Esophagus squamous epithelium (tissue), 5 donors: ENCODE measurements at regions not wholly inside any gene's neighbourhood (a gene's known extent, or its start where the extent isn't known, plus 50 kb on each side); places are given as distances from the start of the nearest gene placed in this dataset.

ENCODE experiments used
- DNase-seq: peaks from one replicate; lab custom pipeline; 2025; lab: John Stamatoyannopoulos, UW
- H3K27ac ChIP-seq, 4 donors: fragments of 200-600 bp; sonication (generic); one replicate each; pipeline ENCODE4 v1.5.1; 2016 to 2019; ENCODE audit warnings: mild to moderate bottlenecking in 1 of 4
- H3K27me3 ChIP-seq, 4 donors: fragments of 200-600 bp; sonication (generic); 1 replicate in 3 of 4; 2 replicates in 1 of 4; pipeline versions ENCODE4 v1.5.1 to v1.6.0; 2017 to 2021; ENCODE audit warnings: antibody characterized with exemption in 1 of 4
- H3K36me3 ChIP-seq, 3 donors: fragments of 200-600 bp; sonication (generic); one replicate each; pipeline ENCODE4 v1.5.1; 2016 to 2019
- H3K4me1 ChIP-seq, 3 donors: fragments of 200-600 bp; sonication (generic); one replicate each; pipeline ENCODE4 v1.5.1; 2017 to 2019
- H3K4me3 ChIP-seq, 4 donors: fragments of 200-600 bp; sonication (generic); 1 replicate in 3 of 4; 2 replicates in 1 of 4; pipeline ENCODE4 v1.5.1; 2016 to 2019; ENCODE audit warnings: mild to moderate bottlenecking in 2 of 4, moderate library complexity in 1 of 4
- H3K9me3 ChIP-seq, 3 donors: fragments of 200-600 bp; sonication (generic); one replicate each; pipeline ENCODE4 v1.5.1; 2016 to 2019
- CTCF ChIP-seq, 6 experiments: fragments of 450-650 bp in 4 of 6; fragments of 200-600 bp in 2 of 6; sonication (generic) in 2 of 6; IDR thresholded peaks; one replicate each; pipeline ENCODE4 v1.5.1; 2016 to 2019; ENCODE audit warnings: antibody characterized with exemption in 6 of 6, mild to moderate bottlenecking in 4 of 6, moderate library complexity in 4 of 6
- POLR2A ChIP-seq, 4 donors: fragments of 450-650 bp; IDR thresholded peaks; one replicate each; pipeline ENCODE4 v1.6.1; 2017; ENCODE audit warnings: antibody characterized with exemption in 4 of 4, mild to moderate bottlenecking in 4 of 4, moderate library complexity in 3 of 4
- WGBS, 2 donors: methylation state at CpG; one replicate each; pipeline ENCODE4 v1.1.5; 2018; 5-methylcytosine and 5-hydroxymethylcytosine counted together
- intact Hi-C: fragments of 100-400 bp; cut with DNase I; formaldehyde crosslinking; loops from one replicate; pipeline ENCODE4 v1.15.0; 2022
- donor health status: DM: yes; HTN: yes; CAD: no.

DNA sequence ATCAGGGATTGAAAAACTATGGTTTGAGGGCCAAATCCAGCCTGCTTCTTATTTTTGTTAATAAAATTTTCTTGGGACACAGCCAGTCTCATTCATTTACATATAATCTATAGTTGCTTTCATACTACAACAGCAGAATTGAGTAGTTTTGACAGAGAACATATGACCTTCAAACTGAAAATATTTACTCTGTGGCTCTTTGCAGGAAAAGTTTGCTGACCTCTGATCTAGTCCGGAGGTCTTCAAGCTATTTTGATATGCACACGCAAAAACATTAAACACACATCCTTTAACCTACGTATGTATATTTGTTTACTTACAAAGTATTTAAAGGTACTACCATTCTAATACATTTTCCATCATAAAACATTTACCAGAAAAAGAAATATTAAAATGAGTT, 76.5 kb upstream of the LARGE1 start:
- H3K27me3 ChIP-seq = peaks cover 0 to 11% (median 0%) of the 10 kb centered on the region in 4 donors
- TF ChIP-seq CTCF (IDR thresholded peaks at IDR 0.05) (no peak), POLR2A (IDR thresholded peaks at IDR 0.05) (no peak)
- 75 to 77% methylated on average over 3 of the region's 3 CpGs for WGBS, 2 donors
- peaks cover 0 to 4% (median 0%) of the 10 kb centered on the region in 3 donors for H3K4me1 ChIP-seq
- intact Hi-C loops = no loop called here
- H3K4me3 ChIP-seq = no peak overlapping the region
- H3K27ac ChIP-seq = no peak overlapping the region
- H3K36me3 ChIP-seq = no peaks in the 10 kb centered on the region
- H3K9me3 ChIP-seq = peaks cover 0 to 11% (median 0%) of the 10 kb centered on the region in 3 donors
- no peak for DNase-seq

DNA sequence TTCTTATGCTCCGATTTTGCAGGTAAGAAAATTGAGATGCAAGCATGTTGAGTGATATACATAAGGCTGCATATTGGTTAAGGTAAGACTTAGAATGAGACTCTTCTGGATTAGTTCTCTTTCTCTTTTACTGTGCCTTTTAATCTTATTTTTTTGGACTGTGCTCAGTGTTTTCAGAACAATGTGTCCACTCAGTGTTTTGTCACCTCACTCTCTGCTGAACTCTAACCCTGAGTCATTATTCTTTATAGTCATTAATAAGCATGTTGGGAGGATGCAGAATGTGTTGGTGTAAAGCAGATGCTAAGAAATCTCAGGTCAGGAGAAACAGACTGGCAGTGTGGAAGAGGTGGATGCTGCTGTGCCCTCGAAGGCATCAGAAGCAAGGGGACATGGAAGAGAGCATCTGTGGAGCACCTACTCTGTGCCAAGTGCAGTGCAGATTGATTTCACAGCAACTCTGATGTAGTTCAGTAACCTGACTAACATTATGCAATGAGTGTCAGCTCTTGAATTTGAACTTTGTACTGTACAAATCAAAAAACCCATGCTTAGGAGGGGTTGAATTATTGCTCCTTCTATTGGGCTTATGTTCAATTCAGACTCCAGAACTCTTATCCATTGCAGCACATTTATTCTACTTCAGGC, 80.7 kb upstream of the LARGE1 start:
- Histone ChIP-seq H3K27ac (no peak overlapping the region), H3K4me3 (no peak overlapping the region), H3K4me1 (peaks cover 0 to 4% (median 0%) of the 10 kb centered on the region in 3 donors), H3K9me3 (peaks cover 0 to 8% (median 0%) of the 10 kb centered on the region in 3 donors), H3K27me3 (no peaks in the 10 kb centered on the region), H3K36me3 (no peaks in the 10 kb centered on the region)
- DNase-seq = no peak
- intact Hi-C loops = no loop called here
- 62 to 77% methylated on average over 2 of the region's 2 CpGs for WGBS, 2 donors
- TF ChIP-seq POLR2A (IDR thresholded peaks at IDR 0.05) = no peak
- no peak for TF ChIP-seq CTCF (IDR thresholded peaks at IDR 0.05)

DNA sequence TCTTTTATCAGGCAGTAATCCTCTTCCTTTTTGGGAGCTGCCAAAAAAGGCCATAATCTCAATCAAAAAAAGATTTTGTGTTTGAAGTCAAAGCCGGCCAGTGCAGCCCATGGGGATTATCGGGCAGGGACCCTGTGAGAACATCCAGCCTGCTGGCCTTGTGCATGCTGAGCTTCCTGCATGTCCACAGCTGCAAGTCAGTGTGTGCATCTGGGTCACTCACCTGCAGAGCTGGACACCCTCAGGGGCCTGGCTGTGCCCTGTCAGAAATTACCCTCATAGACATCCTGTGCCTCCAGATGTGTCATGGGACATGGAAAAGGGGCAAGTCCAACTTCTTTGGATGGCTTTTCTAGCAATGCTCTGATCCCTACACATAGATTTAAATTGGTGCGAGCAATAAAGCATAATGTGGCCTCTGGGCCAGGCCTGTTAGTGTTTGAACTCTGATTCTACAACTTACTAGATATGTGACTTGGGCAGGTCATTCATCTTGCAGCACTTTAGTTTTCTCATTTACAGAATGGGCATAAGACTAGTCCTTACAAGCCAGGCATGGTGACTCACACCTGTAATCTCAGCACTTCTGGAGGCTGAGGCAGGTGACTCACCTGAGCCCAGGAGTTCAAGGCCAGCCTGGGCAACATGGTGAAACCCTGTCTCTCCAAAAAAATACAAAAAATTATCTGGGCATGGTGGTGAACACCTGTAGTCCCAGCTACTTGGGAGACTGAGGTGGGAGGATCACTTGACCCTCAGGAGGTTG, 81.6 kb upstream of the LARGE1 start:
- Histone ChIP-seq H3K36me3 (no peaks in the 10 kb centered on the region), H3K9me3 (peaks cover 0 to 16% (median 0%) of the 10 kb centered on the region in 3 donors), H3K4me3 (no peak overlapping the region), H3K4me1 (peaks cover 0 to 4% (median 0%) of the 10 kb centered on the region in 3 donors), H3K27me3 (no peaks in the 10 kb centered on the region), H3K27ac (no peak overlapping the region)
- DNase-seq = no peak
- 42 to 68% methylated on average over 3 of the region's 3 CpGs for WGBS, 2 donors
- TF ChIP-seq CTCF (IDR thresholded peaks at IDR 0.05) = no peak
- TF ChIP-seq POLR2A (IDR thresholded peaks at IDR 0.05) = no peak
- intact Hi-C loops = no loop called here

GRCh38 chr22:34004058-34004457, 83.8 kb upstream of the LARGE1 start:
- no peak for DNase-seq
- peaks cover 0 to 4% (median 0%) of the 10 kb centered on the region in 3 donors for H3K4me1 ChIP-seq
- H3K27ac ChIP-seq = no peak overlapping the region
- intact Hi-C loops = no loop called here
- TF ChIP-seq CTCF (IDR thresholded peaks at IDR 0.05) = no peak
- no peak for TF ChIP-seq POLR2A (IDR thresholded peaks at IDR 0.05)
- no peak overlapping the region for H3K4me3 ChIP-seq
- H3K9me3 ChIP-seq = peaks cover 0 to 17% (median 0%) of the 10 kb centered on the region in 3 donors
- H3K36me3 ChIP-seq = no peaks in the 10 kb centered on the region
- WGBS, 2 donors = 28 to 43% methylated on average over 4 to 5 of the region's 5 CpGs
- no peaks in the 10 kb centered on the region for H3K27me3 ChIP-seq

GRCh38 chr22:34010259-34010658, 90.0 kb upstream of the LARGE1 start:
- no peaks in the 10 kb centered on the region for H3K36me3 ChIP-seq
- no peak overlapping the region for H3K27ac ChIP-seq
- intact Hi-C loops = no loop called here
- no peak overlapping the region for H3K4me3 ChIP-seq
- TF ChIP-seq POLR2A (IDR thresholded peaks at IDR 0.05) (no peak), CTCF (IDR thresholded peaks at IDR 0.05) (no peak)
- DNase-seq = no peak
- H3K4me1 ChIP-seq = no peaks in the 10 kb centered on the region
- WGBS, 2 donors = 66 to 78% methylated on average over 3 of the region's 3 CpGs
- peaks cover 0 to 27% (median 0%) of the 10 kb centered on the region in 3 donors for H3K9me3 ChIP-seq
- H3K27me3 ChIP-seq = no peaks in the 10 kb centered on the region
